ENCODE measurements at regions not wholly inside any gene's neighbourhood (a gene's known extent, or its start where the extent isn't known, plus 50 kb on each side); places are given as distances from the start of the nearest gene placed in this dataset.

DNA sequence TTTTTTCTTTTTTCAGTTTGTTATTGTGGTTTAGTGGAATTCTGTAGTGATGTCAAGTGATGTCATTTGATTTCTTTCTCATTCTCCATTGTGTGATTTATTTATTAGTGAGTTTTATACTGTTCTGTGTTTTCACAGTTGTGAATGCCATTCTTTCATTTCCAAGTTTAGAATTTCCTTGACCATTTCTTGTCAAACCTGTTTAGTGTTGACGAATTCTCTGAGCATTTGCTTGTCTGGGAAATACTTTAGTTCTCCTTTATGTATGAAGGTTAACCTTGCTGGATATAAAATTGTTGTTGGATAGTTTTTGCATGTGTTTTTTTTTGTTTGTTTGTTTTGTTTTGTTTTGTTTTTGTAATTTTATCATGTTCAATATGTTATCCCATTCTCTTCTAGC lies 633.6 kb upstream of the FAT3 start:
- Mint-ChIP-seq H3K4me1 (no peaks in the 10 kb centered on the region), H3K36me3 (ENCODE audit: low read depth) (no peaks in the 10 kb centered on the region), H3K27me3 (ENCODE audit: low read depth) (no peaks in the 10 kb centered on the region), H3K27ac (no peak overlapping the region), H3K9me3 (peaks cover 28% of the 10 kb centered on the region), H3K4me3 (no peak overlapping the region)
- no peak for TF ChIP-seq CTCF (IDR thresholded peaks at IDR 0.05; ENCODE audit: unreplicated experiment in 3 of 3)

- Mint-ChIP-seq H3K4me3 (no peak overlapping the region), H3K4me1 (no peaks in the 10 kb centered on the region), H3K27me3 (ENCODE audit: low read depth) (no peaks in the 10 kb centered on the region), H3K27ac (no peak overlapping the region), H3K9me3 (peaks cover 17% of the 10 kb centered on the region), H3K36me3 (ENCODE audit: low read depth) (no peaks in the 10 kb centered on the region)
- no peak for TF ChIP-seq CTCF (IDR thresholded peaks at IDR 0.05; ENCODE audit: unreplicated experiment in 3 of 3)
Measured at GRCh38 chr11:91587131-91587530, 637.5 kb upstream of the FAT3 start.

GRCh38 chr11:91585035-91585801 lies 639.4 kb upstream of the FAT3 start:
- Mint-ChIP-seq H3K4me1 (no peaks in the 10 kb centered on the region), H3K36me3 (ENCODE audit: low read depth) (no peaks in the 10 kb centered on the region), H3K4me3 (no peak overlapping the region), H3K27ac (no peak overlapping the region), H3K9me3 (peaks cover 20% of the 10 kb centered on the region), H3K27me3 (ENCODE audit: low read depth) (no peaks in the 10 kb centered on the region)
- TF ChIP-seq CTCF (IDR thresholded peaks at IDR 0.05; ENCODE audit: unreplicated experiment in 3 of 3) = no peak

DNA sequence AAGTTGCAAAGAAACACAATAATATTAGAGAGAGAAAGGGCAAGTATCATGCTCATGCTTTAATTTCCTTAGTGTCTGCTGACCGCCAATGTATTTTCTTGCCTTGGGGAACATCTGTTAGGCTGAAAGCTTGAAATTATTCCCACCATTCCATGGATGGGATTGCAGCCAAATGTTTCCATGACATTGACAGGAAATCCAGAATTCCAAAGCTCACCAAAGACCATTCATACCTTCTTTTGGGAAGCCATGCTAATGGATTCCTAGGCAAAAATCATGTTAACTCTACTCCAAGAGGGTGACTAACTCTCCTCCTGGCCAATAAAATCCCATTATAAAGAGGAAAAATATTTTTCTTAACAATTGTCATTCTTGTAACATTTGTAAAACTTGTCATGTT lies 661.4 kb upstream of the FAT3 start:
- Mint-ChIP-seq H3K4me3 (no peak overlapping the region), H3K27ac (no peak overlapping the region), H3K4me1 (no peaks in the 10 kb centered on the region), H3K27me3 (ENCODE audit: low read depth) (no peaks in the 10 kb centered on the region), H3K9me3 (no peaks in the 10 kb centered on the region), H3K36me3 (ENCODE audit: low read depth) (no peaks in the 10 kb centered on the region)
- TF ChIP-seq CTCF (IDR thresholded peaks at IDR 0.05; ENCODE audit: unreplicated experiment in 3 of 3) = no peak

GRCh38 chr11:91560434-91560833 lies 664.2 kb upstream of the FAT3 start:
- Mint-ChIP-seq H3K27me3 (ENCODE audit: low read depth) (no peaks in the 10 kb centered on the region), H3K4me1 (no peaks in the 10 kb centered on the region), H3K4me3 (no peak overlapping the region), H3K9me3 (no peaks in the 10 kb centered on the region), H3K36me3 (ENCODE audit: low read depth) (no peaks in the 10 kb centered on the region), H3K27ac (no peak overlapping the region)
- TF ChIP-seq CTCF (IDR thresholded peaks at IDR 0.05; ENCODE audit: unreplicated experiment in 3 of 3) = no peak

DNA sequence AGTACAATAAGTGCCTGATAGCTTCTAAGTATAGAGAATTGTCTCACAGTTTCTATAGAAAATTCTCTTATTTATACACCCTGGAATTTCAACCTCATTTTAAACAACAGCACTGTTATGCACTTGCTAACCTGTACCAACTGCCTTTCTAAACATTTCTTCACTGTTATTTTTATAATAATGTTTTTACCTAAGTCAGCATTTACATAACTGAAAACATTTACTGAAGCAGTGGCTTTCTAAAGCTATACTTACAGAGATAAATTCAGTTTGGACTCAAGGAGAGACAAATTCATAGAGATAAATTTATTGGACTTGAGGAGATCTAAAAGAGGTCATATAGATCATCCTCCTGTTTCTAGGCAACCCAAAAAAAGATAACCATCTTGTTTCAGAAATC lies 686.6 kb upstream of the FAT3 start:
- H3K27me3 Mint-ChIP-seq (ENCODE audit: low read depth) = no peaks in the 10 kb centered on the region
- no peak for TF ChIP-seq CTCF (IDR thresholded peaks at IDR 0.05; ENCODE audit: unreplicated experiment in 3 of 3)
- H3K9me3 Mint-ChIP-seq = peaks cover 18% of the 10 kb centered on the region
- no peaks in the 10 kb centered on the region for H3K4me1 Mint-ChIP-seq
- no peaks in the 10 kb centered on the region for H3K36me3 Mint-ChIP-seq (ENCODE audit: low read depth)
- no peak overlapping the region for H3K27ac Mint-ChIP-seq
- H3K4me3 Mint-ChIP-seq = no peak overlapping the region

Measured in nephron (organoid).